ENCODE measurements at regions not wholly inside any gene's neighbourhood (a gene's known extent, or its start where the extent isn't known, plus 50 kb on each side); places are given as distances from the start of the nearest gene placed in this dataset.

DNA sequence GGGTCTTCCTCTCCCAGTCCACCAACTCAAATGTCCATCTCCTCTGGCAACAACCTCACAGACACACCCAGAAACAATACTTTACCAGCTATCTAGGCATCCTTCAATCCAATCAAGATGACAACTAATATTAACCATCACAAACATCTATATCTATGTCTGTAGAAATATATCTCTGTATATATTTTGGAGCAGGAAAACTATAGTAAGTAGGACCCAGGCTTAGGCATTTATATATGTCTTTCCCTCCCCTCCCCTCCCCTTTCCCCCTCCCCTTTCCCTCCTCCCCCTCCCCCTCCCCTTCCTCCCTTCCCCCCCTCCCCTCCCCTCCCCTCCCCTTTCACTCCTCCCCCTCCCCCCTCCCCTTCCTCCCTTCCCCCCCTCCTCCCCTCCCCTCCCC lies 210.5 kb downstream of the RNF144A start:
- TF ChIP-seq, protein P1, sequence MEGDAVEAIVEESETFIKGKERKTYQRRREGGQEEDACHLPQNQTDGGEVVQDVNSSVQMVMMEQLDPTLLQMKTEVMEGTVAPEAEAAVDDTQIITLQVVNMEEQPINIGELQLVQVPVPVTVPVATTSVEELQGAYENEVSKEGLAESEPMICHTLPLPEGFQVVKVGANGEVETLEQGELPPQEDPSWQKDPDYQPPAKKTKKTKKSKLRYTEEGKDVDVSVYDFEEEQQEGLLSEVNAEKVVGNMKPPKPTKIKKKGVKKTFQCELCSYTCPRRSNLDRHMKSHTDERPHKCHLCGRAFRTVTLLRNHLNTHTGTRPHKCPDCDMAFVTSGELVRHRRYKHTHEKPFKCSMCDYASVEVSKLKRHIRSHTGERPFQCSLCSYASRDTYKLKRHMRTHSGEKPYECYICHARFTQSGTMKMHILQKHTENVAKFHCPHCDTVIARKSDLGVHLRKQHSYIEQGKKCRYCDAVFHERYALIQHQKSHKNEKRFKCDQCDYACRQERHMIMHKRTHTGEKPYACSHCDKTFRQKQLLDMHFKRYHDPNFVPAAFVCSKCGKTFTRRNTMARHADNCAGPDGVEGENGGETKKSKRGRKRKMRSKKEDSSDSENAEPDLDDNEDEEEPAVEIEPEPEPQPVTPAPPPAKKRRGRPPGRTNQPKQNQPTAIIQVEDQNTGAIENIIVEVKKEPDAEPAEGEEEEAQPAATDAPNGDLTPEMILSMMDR (IDR thresholded peaks at IDR 0.05): no peak
- TF ChIP-seq POLR2A (IDR thresholded peaks at IDR 0.05) (no peak), EP300 (IDR thresholded peaks at IDR 0.05; ENCODE audit: low read depth) (no peak), POLR2AphosphoS5 (IDR thresholded peaks at IDR 0.05) (no peak)
